A549 (cell line): ENCODE measurements at regions not wholly inside any gene's neighbourhood (a gene's known extent, or its start where the extent isn't known, plus 50 kb on each side); places are given as distances from the start of the nearest gene placed in this dataset.

Experiments
- ATAC-seq, 2 experiments: fragments of 200-7000 bp in 1 of 2; fragments of >200 bp in 1 of 2; cut with Nextera tagmentation in 1 of 2; cut with Tn5 transposase in 1 of 2; 3 replicates each; pipeline versions ENCODE4 v1.8.0 to v1.9.1; 2018 to 2020; ENCODE audit warnings: mild to moderate bottlenecking in 1 of 2, moderate library complexity in 1 of 2
- CTCF ChIA-PET: fragments of 300-600 bp; sonication (Branson Sonifier 250); formaldehyde crosslinking; extraction: SDS; loops from one replicate; lab custom pipeline; 2021; ENCODE audit warnings: antibody characterized with exemption, inconsistent platforms; lab: Yijun Ruan, JAX
- POLR2A ChIA-PET: fragments of 350-600 bp; formaldehyde crosslinking; extraction: SDS; loops from one replicate; lab custom pipeline; 2021; ENCODE audit warnings: antibody characterized with exemption, inconsistent platforms; lab: Yijun Ruan, JAX
- DNase-seq, 2 experiments: peaks; one replicate each; pipeline versions ENCODE4 v3.0.0 to v3.0.0-alpha.2; 2011 to 2016; ENCODE audit warnings: low read depth in 1 of 2, low spot score in 1 of 2
- FAIRE-seq: peaks from 2 replicates; lab custom pipeline; 2011; peaks lifted over from hg19 to GRCh38; lab: Jason Lieb, UNC
- H3K27ac ChIP-seq, 2 experiments: fragments of >200 bp; sonication (Bioruptor Twin); formaldehyde crosslinking; 3 replicates each; pipeline ENCODE4 v1.5.1; 2016 to 2017
- H3K4me1 ChIP-seq: fragments of >200 bp; sonication (Bioruptor Twin); formaldehyde crosslinking; 3 replicates; pipeline ENCODE4 v1.6.1; 2016
- H3K4me2 ChIP-seq: fragments of >200 bp; sonication (Bioruptor Twin); formaldehyde crosslinking; 3 replicates; pipeline ENCODE4 v1.6.1; 2016
- H3K4me3 ChIP-seq: fragments of >200 bp; sonication (Bioruptor Twin); formaldehyde crosslinking; 3 replicates; pipeline ENCODE4 v1.5.1; 2016
- H3K9me3 ChIP-seq: fragments of >200 bp; sonication (Bioruptor Twin); formaldehyde crosslinking; 3 replicates; pipeline ENCODE4 v1.6.1; 2016
- BHLHE40 ChIP-seq: IDR thresholded peaks from 2 replicates; pipeline ENCODE4 v1.6.1; 2012; ENCODE audit warnings: low read depth, low read length, inconsistent platforms
- EHF ChIP-seq: fragments of 250-450 bp; sonication (Bioruptor Pico); IDR thresholded peaks from 2 replicates; pipeline ENCODE4 v1.5.0; 2020; ENCODE audit warnings: mild to moderate bottlenecking
- EHMT2 ChIP-seq: fragments of 200-600 bp; sonication (generic); IDR thresholded peaks from 2 replicates; pipeline ENCODE4 v1.6.1; 2016; ENCODE audit warnings: antibody characterized with exemption, low read depth, mild to moderate bottlenecking, moderate library complexity
- ELK1 ChIP-seq: fragments of 150-350 bp; IDR thresholded peaks from 2 replicates; pipeline ENCODE4 v1.6.1; 2014; ENCODE audit warnings: low read depth, mild to moderate bottlenecking, low read length
- FOXS1 ChIP-seq: fragments of 250-450 bp; sonication (Bioruptor Pico); IDR thresholded peaks from 2 replicates; pipeline ENCODE4 v1.5.0; 2020; ENCODE audit warnings: mild to moderate bottlenecking, moderate library complexity
- GATA3 ChIP-seq: IDR thresholded peaks from 2 replicates; pipeline ENCODE4 v1.6.1; 2012; ENCODE audit warnings: borderline replicate concordance
- HDAC2 ChIP-seq: fragments of 200-600 bp; sonication (generic); IDR thresholded peaks from 2 replicates; pipeline ENCODE4 v1.6.1; 2016
- HEYL ChIP-seq: fragments of 250-450 bp; sonication (Bioruptor Pico); IDR thresholded peaks from 2 replicates; pipeline ENCODE4 v1.8.0; 2021; ENCODE audit warnings: mild to moderate bottlenecking, moderate library complexity
- HOXB13 ChIP-seq: fragments of 250-450 bp; sonication (Bioruptor Pico); IDR thresholded peaks from 2 replicates; pipeline ENCODE4 v1.5.0; 2020; ENCODE audit warnings: low read depth, mild to moderate bottlenecking, moderate library complexity
- HOXB5 ChIP-seq: fragments of 250-450 bp; sonication (Bioruptor Pico); IDR thresholded peaks from 2 replicates; pipeline ENCODE4 v1.5.0; 2020; ENCODE audit warnings: mild to moderate bottlenecking, moderate library complexity
- JUN ChIP-seq, 2 experiments: fragments of >200 bp; sonication (Bioruptor Twin); formaldehyde crosslinking; IDR thresholded peaks; 2 replicates in 1 of 2; 3 replicates in 1 of 2; pipeline ENCODE4 v1.6.1; 2016 to 2017
- KDM1A ChIP-seq: fragments of 200-600 bp; sonication (generic); IDR thresholded peaks from 2 replicates; pipeline ENCODE4 v1.6.1; 2016; ENCODE audit warnings: low read depth, mild to moderate bottlenecking
- MAFK ChIP-seq: fragments of 450-650 bp; IDR thresholded peaks from 2 replicates; pipeline ENCODE4 v1.6.1; 2014; ENCODE audit not compliant: partially characterized antibody
- NPAS2 ChIP-seq: fragments of 250-450 bp; sonication (Bioruptor Pico); IDR thresholded peaks from 2 replicates; pipeline ENCODE4 v1.8.0; 2022; ENCODE audit warnings: mild to moderate bottlenecking, moderate library complexity, borderline replicate concordance
- PHF8 ChIP-seq: fragments of 200-600 bp; sonication (generic); IDR thresholded peaks from 2 replicates; pipeline ENCODE4 v1.6.1; 2016; ENCODE audit warnings: low read depth, mild to moderate bottlenecking, antibody characterized with exemption, moderate library complexity, borderline replicate concordance
- RAD21 ChIP-seq, 2 experiments: fragments of >200 bp in 1 of 2; sonication (Bioruptor Twin) in 1 of 2; formaldehyde crosslinking in 1 of 2; IDR thresholded peaks in 1 of 2; conservative IDR thresholded peaks in 1 of 2; 2 replicates in 1 of 2; 3 replicates in 1 of 2; pipeline ENCODE4 v1.6.1; 2012 to 2018; ENCODE audit warnings: inconsistent platforms in 1 of 2
- RCOR1 ChIP-seq: fragments of 150-350 bp; IDR thresholded peaks from 2 replicates; pipeline ENCODE4 v1.6.1; 2014; ENCODE audit warnings: antibody characterized with exemption, low read length, low read depth
- RFX5 ChIP-seq: fragments of 450-650 bp; IDR thresholded peaks from 2 replicates; pipeline ENCODE4 v1.7.1; 2014; ENCODE audit warnings: antibody characterized with exemption, mild to moderate bottlenecking, moderate library complexity
- SMC3 ChIP-seq: fragments of >200 bp; sonication (Bioruptor Twin); formaldehyde crosslinking; IDR thresholded peaks from 3 replicates; pipeline ENCODE4 v1.6.1; 2018; ENCODE audit warnings: inconsistent platforms
- ZFP36 ChIP-seq: fragments of 450-650 bp; IDR thresholded peaks from 2 replicates; pipeline ENCODE4 v1.6.1; 2014; ENCODE audit warnings: borderline replicate concordance; ENCODE audit not compliant: partially characterized antibody
- ZNF302 ChIP-seq: fragments of 250-450 bp; sonication (Bioruptor Pico); IDR thresholded peaks from 2 replicates; pipeline ENCODE4 v1.9.0; 2021; ENCODE audit warnings: inconsistent platforms, mild to moderate bottlenecking, moderate library complexity
- ZSCAN20 ChIP-seq: fragments of 250-450 bp; sonication (Bioruptor Pico); IDR thresholded peaks from 2 replicates; pipeline ENCODE4 v1.8.0; 2022; ENCODE audit warnings: mild to moderate bottlenecking, moderate library complexity
- WGBS: methylation state at CpG from one replicate; pipeline ENCODE4 v1.1.6; 2017; ENCODE audit errors: missing lambda C conversion rate; 5-methylcytosine and 5-hydroxymethylcytosine counted together
- TF ChIP-seq, protein P1 (sequence below): fragments of >200 bp; sonication (Bioruptor Twin); formaldehyde crosslinking; IDR thresholded peaks from 3 replicates; pipeline ENCODE4 v1.5.1; 2016
- TF ChIP-seq, protein P2 (sequence below): fragments of 250-450 bp; sonication (Bioruptor Pico); IDR thresholded peaks from 2 replicates; pipeline ENCODE4 v1.5.0; 2021; ENCODE audit warnings: mild to moderate bottlenecking, moderate library complexity, borderline replicate concordance

GRCh38 chr22:35148866-35149548, 83.0 kb downstream of the ISX start:
- no peak for FAIRE-seq
- no peak for TF ChIP-seq ZFP36
- no peak for TF ChIP-seq BHLHE40
- no peak for TF ChIP-seq HEYL
- TF ChIP-seq ZSCAN20 (CRISPR knock-in tag): no peak
- no peak for TF ChIP-seq KDM1A
- TF ChIP-seq ZNF302 (CRISPR knock-in tag): no peak
- no peak for TF ChIP-seq HOXB5 (CRISPR knock-in tag)
- TF ChIP-seq ELK1: no peak
- no peak for TF ChIP-seq HDAC2
- TF ChIP-seq GATA3: no peak
- TF ChIP-seq FOXS1 (CRISPR knock-in tag): no peak
- TF ChIP-seq HOXB13 (CRISPR knock-in tag): no peak
- no peak for TF ChIP-seq PHF8
- TF ChIP-seq NPAS2 (CRISPR knock-in tag): no peak
- Histone ChIP-seq H3K4me3 (no peak overlapping the region), H3K27ac (no peak overlapping the region), H3K4me2 (no peak overlapping the region), H3K4me1 (no peaks in the 10 kb centered on the region), H3K9me3 (no peaks in the 10 kb centered on the region)
- WGBS: 58% methylated on average over 9 of the region's 10 CpGs
- CTCF ChIA-PET: interaction anchor here (0.6 to 1.8 kb wide), 5 partner anchors 11 to 453 kb away, joined by 3 to 5 read pairs (median 4); no protein-coding TSS in a partner anchor
- ATAC-seq: no peak; a peak in 1 of 6 replicates
- POLR2A ChIA-PET: no interaction called here
- DNase-seq: no peak

DNA sequence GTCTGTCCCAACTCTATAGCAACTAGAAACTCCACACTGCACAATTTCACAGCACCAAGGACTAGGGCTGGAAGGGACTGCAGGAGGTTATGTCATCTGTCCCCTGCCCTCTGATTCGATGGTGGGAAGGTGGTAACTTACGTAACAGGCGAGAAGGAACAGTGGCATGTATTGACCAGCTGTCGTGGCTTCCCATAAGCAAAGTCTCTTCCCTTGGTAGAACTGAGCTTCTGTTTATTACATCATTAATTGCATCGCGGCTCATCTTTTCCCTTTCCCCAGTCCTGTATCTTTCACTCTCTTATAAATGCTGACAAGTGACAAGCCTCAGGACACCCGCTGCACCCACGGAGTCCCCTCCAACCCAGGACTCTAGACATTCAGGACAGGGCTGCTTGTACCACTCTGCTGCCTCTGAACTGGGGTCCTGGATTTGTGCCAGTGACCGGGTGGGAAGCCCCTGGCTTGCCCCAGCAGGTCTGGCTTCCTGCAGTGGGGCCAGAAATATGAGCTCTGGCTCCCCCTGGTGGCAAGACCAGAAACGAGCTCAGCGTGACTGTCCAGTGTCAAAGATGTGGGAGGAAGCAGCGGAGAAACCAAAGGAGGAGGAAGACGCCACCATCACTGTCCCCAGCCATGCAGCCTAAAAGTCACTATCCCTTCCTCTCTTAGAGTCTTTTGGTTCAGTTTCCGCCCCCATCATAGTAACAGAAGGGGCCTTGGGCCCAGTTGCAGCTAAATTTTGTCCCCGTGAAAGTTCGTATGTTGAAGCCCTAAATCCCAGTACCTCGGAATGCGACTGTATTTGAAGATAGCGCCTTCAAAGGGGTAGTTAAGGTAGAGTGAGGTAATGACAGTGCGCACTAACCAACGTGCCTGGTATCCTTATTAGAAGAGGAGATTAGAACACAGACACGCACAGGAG, 84.5 kb downstream of the ISX start:
- H3K27ac ChIP-seq: no peak overlapping the region
- TF ChIP-seq FOXS1 (CRISPR knock-in tag) (no peak), SMC3 (peak; percentile 25; the same call in 1 of the 3 replicates), RAD21 (conservative IDR thresholded peaks at IDR 0.05 in 1 of 2, IDR thresholded peaks at IDR 0.05 in 1 of 2) (peak; percentile 48 to 55)
- TF ChIP-seq, protein P1, sequence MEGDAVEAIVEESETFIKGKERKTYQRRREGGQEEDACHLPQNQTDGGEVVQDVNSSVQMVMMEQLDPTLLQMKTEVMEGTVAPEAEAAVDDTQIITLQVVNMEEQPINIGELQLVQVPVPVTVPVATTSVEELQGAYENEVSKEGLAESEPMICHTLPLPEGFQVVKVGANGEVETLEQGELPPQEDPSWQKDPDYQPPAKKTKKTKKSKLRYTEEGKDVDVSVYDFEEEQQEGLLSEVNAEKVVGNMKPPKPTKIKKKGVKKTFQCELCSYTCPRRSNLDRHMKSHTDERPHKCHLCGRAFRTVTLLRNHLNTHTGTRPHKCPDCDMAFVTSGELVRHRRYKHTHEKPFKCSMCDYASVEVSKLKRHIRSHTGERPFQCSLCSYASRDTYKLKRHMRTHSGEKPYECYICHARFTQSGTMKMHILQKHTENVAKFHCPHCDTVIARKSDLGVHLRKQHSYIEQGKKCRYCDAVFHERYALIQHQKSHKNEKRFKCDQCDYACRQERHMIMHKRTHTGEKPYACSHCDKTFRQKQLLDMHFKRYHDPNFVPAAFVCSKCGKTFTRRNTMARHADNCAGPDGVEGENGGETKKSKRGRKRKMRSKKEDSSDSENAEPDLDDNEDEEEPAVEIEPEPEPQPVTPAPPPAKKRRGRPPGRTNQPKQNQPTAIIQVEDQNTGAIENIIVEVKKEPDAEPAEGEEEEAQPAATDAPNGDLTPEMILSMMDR: peak; percentile 41
- TF ChIP-seq, all 56 proteins: peak for 3
- Histone ChIP-seq H3K9me3 (no peaks in the 10 kb centered on the region), H3K4me1 (no peaks in the 10 kb centered on the region), H3K4me3 (no peak overlapping the region), H3K4me2 (no peak overlapping the region)
- CTCF ChIA-PET: interaction anchor here (0.6 to 2.3 kb wide), 20 partner anchors 9 to 735 kb away, joined by 3 to 10 read pairs (median 4); no protein-coding TSS in a partner anchor
- ATAC-seq (peak; percentile 68 to 87; a peak in 5 of 6 replicates), FAIRE-seq (no peak), DNase-seq (peak; percentile 13 to 37)
- WGBS: 32% methylated on average over 21 of the region's 22 CpGs
- POLR2A ChIA-PET: no interaction called here

GRCh38 chr22:35152316-35152715, 86.4 kb downstream of the ISX start:
- Histone ChIP-seq H3K4me1 (no peaks in the 10 kb centered on the region), H3K4me3 (no peak overlapping the region), H3K27ac (no peak overlapping the region), H3K9me3 (no peaks in the 10 kb centered on the region), H3K4me2 (no peak overlapping the region)
- ATAC-seq (no peak), FAIRE-seq (no peak), DNase-seq (no peak)
- CTCF ChIA-PET: interaction anchor here (1.6 kb wide), 2 partner anchors 60 to 1850 kb away, joined by 3 read pairs; no protein-coding TSS in a partner anchor
- 45% methylated on average over 6 of the region's 8 CpGs for WGBS
- POLR2A ChIA-PET: no interaction called here
- TF ChIP-seq RCOR1 (no peak), EHMT2 (no peak), MAFK (no peak), EHF (no peak), RFX5 (no peak), JUN (IDR thresholded peaks at IDR 0.05) (no peak), HEYL (no peak)
- TF ChIP-seq, protein P1: no peak
- TF ChIP-seq, protein P2, sequence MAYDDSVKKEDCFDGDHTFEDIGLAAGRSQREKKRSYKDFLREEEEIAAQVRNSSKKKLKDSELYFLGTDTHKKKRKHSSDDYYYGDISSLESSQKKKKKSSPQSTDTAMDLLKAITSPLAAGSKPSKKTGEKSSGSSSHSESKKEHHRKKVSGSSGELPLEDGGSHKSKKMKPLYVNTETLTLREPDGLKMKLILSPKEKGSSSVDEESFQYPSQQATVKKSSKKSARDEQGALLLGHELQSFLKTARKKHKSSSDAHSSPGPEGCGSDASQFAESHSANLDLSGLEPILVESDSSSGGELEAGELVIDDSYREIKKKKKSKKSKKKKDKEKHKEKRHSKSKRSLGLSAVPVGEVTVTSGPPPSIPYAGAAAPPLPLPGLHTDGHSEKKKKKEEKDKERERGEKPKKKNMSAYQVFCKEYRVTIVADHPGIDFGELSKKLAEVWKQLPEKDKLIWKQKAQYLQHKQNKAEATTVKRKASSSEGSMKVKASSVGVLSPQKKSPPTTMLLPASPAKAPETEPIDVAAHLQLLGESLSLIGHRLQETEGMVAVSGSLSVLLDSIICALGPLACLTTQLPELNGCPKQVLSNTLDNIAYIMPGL (CRISPR knock-in tag): no peak
